Dendritic cell treated with granulocyte-macrophage colony-stimulating factor and Interleukin-4, amounts not matched to agents 40 ng/mL and 50 ng/mL, for 4 days (primary cell): ENCODE measurements at regions not wholly inside any gene's neighbourhood (a gene's known extent, or its start where the extent isn't known, plus 50 kb on each side); places are given as distances from the start of the nearest gene placed in this dataset.
"Not testable (repeated sequence)": the region's sequence is repeated elsewhere in the genome, so short reads cannot be mapped to it uniquely, and the experiment has no call there.

ENCODE experiments used
- H3K27ac Mint-ChIP-seq: one replicate; pipeline ENCODE4 v1.8.0; 2022; ENCODE audit warnings: mild to moderate bottlenecking, mixed read lengths
- H3K27me3 Mint-ChIP-seq: one replicate; pipeline ENCODE4 v1.8.0; 2022; ENCODE audit warnings: mild to moderate bottlenecking, mixed read lengths
- H3K36me3 Mint-ChIP-seq: one replicate; pipeline ENCODE4 v1.8.0; 2022; ENCODE audit warnings: low read depth, mixed read lengths
- H3K4me1 Mint-ChIP-seq: one replicate; pipeline ENCODE4 v1.8.0; 2022; ENCODE audit warnings: low read depth, mixed read lengths
- H3K4me3 Mint-ChIP-seq: one replicate; pipeline ENCODE4 v1.8.0; 2022; ENCODE audit warnings: mild to moderate bottlenecking, moderate library complexity, mixed read lengths
- H3K9me3 Mint-ChIP-seq: one replicate; pipeline ENCODE4 v1.8.0; 2022; ENCODE audit warnings: mixed read lengths
- intact Hi-C: fragments of 100-400 bp; cut with micrococcal nuclease; formaldehyde crosslinking; loops from one replicate; pipeline ENCODE4 v1.15.0; 2022

DNA sequence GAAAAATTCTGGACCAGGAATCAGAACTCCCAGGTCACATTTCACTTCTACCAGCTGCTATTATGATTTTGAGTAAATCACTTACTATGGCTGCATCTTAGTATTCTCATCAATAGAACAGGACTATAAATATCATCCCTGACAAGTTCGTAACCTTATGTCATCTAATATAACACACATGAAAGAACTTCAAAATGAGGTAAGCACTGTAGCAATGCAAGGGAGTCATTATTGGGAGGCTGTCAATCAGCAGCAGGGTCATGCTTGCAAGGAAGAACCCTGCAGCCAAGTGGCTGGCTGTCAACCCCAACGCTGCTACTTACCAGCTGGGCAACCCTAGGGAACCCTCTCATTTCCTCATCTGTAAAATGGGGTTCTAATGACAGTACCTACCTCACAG lies 123.3 kb upstream of the B3GAT2 start:
- intact Hi-C loops = no loop called here
- no peaks in the 10 kb centered on the region for H3K36me3 Mint-ChIP-seq

DNA sequence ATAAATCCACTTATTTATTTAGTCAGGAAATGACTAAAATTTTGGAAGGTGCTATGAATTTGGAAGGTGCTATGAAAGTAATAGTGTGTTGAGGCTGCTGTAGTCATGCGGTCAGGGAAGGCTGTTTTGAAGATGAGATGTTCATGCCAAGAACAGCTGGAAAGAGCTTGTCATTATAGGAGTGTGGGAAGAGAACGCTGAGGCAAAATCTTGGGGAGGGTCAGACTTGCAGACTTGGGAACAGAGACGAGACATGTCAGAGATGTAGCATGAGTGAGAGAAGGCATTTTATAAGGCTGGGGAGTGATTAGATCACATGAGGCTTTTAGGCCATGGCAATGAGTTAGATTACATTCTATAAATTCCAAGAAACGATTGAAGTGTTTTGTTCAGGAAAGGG lies 124.0 kb upstream of the B3GAT2 start:
- no peaks in the 10 kb centered on the region for H3K27me3 Mint-ChIP-seq
- H3K27ac Mint-ChIP-seq = no peak overlapping the region
- no peaks in the 10 kb centered on the region for H3K4me1 Mint-ChIP-seq
- H3K36me3 Mint-ChIP-seq = no peaks in the 10 kb centered on the region
- intact Hi-C loops = no loop called here
- peaks cover 18% of the 10 kb centered on the region for H3K9me3 Mint-ChIP-seq
- H3K4me3 Mint-ChIP-seq = no peak overlapping the region

More for the DNA sequence above, 123.3 kb upstream of the B3GAT2 start:
- Mint-ChIP-seq H3K4me1 (no peaks in the 10 kb centered on the region), H3K27me3 (no peaks in the 10 kb centered on the region), H3K27ac (no peak overlapping the region), H3K9me3 (peaks cover 18% of the 10 kb centered on the region), H3K4me3 (no peak overlapping the region)

DNA sequence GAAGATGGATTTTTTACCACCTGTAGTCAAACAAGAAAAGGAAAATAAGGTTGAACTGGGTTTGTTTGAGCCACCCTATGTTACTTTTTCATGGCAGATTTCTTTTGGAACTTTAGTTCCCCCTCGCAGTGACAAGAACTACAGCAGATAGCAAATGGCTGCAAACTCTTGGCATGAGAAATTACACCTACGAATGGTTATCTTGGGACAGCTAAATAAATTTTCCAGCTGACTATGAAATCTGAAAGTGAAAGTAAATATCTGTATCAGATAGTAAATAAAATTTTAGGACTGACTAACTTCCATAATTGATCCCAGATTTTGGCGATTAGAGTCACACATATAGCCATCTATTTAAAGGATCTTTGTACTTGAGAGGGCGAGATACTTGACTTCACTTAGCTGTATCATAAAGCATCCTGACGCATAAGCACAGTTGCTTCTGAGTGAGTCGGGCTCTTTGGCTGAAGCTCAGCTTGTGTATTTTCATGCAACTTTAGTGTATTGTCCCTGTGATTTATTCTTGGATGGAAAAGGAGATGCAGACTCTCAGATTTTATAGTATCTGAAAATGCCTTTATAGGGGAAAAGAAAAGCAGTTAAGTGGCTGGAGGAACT lies 125.3 kb upstream of the B3GAT2 start:
- H3K27me3 Mint-ChIP-seq = no peaks in the 10 kb centered on the region
- intact Hi-C loops = no loop called here
- no peak overlapping the region for H3K27ac Mint-ChIP-seq
- no peaks in the 10 kb centered on the region for H3K4me1 Mint-ChIP-seq
- H3K9me3 Mint-ChIP-seq = peaks cover 18% of the 10 kb centered on the region
- H3K36me3 Mint-ChIP-seq = no peaks in the 10 kb centered on the region
- H3K4me3 Mint-ChIP-seq = no peak overlapping the region

DNA sequence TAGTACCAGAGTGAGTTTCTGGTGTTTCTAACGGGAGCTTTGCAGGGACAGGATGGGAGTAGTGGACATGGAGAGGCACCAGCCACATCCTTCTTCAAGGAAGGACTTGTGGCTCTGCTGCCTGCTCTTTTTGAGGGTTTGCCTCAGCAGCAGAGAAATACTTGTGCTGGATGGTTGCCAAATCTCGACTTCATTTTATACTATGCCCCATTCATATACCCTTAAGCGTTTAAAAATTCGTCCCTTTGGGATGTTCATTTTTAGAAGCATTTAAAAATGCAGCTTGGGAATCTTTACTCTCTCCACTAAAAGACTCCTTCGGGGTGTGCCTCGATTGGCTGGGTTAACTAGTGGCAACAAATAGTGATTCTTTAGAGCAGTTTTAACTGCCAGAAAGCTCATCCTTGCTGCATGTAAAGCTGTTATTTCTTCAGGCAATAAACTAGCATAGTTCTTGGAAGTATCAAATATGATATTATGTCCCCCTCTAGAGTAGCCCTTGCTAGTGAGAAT lies 126.5 kb upstream of the B3GAT2 start:
- no peaks in the 10 kb centered on the region for H3K36me3 Mint-ChIP-seq
- H3K4me1 Mint-ChIP-seq = no peaks in the 10 kb centered on the region
- no peak overlapping the region for H3K4me3 Mint-ChIP-seq
- H3K27me3 Mint-ChIP-seq = no peaks in the 10 kb centered on the region
- no peak overlapping the region for H3K27ac Mint-ChIP-seq
- intact Hi-C loops = no loop called here
- peaks cover 7% of the 10 kb centered on the region for H3K9me3 Mint-ChIP-seq

DNA sequence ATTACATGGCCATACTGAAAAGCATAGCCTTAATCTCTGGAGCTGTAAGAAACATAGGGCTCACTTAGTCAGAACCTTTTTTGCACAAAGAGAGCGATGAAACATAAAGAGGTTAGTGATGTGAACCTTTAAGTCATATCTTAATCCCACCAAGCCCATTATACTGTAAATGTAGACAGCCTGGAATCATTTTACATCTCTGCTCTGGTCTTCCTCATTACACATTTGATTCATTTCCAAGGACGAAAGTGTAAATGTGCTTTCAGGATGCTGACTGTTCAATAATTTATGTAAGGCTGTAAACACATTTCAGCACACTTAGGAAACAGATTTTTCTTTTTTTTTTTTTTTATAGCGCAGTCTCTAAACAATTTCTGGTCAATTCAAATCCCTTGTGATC lies 131.3 kb upstream of the B3GAT2 start:
- Mint-ChIP-seq H3K27ac (no peak overlapping the region), H3K27me3 (no peaks in the 10 kb centered on the region), H3K4me3 (no peak overlapping the region), H3K9me3 (no peaks in the 10 kb centered on the region), H3K4me1 (peaks cover 10% of the 10 kb centered on the region), H3K36me3 (no peaks in the 10 kb centered on the region)
- intact Hi-C loops = no loop called here

DNA sequence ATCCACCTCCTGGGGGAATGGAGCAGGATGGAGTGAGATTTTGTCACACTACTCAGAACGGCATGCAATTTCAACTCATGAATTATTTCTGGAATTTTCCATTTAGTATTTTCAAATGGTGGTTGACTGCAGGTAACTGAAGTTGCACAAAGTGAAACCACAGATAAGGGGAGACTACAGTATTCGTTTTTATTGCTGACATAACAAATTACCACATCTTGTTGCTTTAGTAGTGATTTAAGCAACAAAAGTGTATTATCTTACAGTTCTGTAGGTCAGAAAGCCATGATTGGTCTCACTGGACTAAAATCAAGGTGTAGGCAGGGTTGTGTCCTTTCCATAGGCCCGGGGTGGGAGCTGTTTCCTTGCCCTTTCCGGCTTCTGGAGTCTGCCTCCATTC lies 133.4 kb upstream of the B3GAT2 start:
- Mint-ChIP-seq H3K36me3 (no peaks in the 10 kb centered on the region), H3K27ac (no peak overlapping the region), H3K27me3 (no peaks in the 10 kb centered on the region), H3K4me3 (no peak overlapping the region), H3K4me1 (peaks cover 10% of the 10 kb centered on the region), H3K9me3 (no peaks in the 10 kb centered on the region)
- intact Hi-C loops = no loop called here

DNA sequence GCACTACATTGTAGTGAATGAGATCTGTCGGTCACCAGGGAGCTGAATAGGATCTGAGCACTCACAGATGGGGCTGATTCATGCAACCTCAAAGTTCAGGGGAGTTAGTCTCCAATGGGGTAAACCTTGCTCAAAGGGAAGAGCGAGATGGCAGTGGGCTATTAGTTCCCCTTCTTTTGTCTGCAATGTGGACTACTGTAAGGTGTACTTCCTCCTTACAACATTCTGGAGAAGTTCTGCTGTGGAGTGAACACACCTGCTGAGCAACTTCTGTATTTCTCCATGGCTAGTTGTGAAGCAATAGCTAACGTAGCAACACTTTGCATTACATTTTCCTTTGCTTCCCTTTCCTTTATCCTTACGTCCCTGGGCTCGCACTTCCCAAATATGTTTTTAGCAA lies 134.3 kb upstream of the B3GAT2 start:
- intact Hi-C loops = no loop called here
- Mint-ChIP-seq H3K27ac (no peak overlapping the region), H3K4me1 (peaks cover 10% of the 10 kb centered on the region), H3K4me3 (no peak overlapping the region), H3K36me3 (no peaks in the 10 kb centered on the region), H3K27me3 (no peaks in the 10 kb centered on the region), H3K9me3 (no peaks in the 10 kb centered on the region)

DNA sequence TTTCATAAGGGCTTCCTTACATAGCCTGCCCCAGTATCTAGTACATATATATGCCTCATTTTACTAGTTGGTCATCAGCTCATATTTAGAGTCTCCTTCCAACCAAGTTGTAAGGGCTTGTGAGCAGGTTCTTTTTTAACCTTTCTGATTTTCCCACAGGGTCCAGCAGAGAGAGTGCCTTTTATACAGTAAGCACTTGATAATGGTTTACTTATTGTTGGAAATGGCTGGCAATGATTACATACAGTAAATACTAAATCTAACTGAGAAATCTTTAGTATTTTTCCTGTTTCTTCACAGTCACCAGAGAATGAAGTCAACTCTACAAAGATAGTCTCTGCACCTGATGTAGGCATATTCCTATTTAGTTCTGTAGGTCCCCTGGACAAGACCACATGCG lies 135.1 kb upstream of the B3GAT2 start:
- H3K27ac Mint-ChIP-seq = no peak overlapping the region
- no peaks in the 10 kb centered on the region for H3K27me3 Mint-ChIP-seq
- peaks cover 10% of the 10 kb centered on the region for H3K4me1 Mint-ChIP-seq
- intact Hi-C loops = no loop called here
- no peaks in the 10 kb centered on the region for H3K36me3 Mint-ChIP-seq
- no peak overlapping the region for H3K4me3 Mint-ChIP-seq
- H3K9me3 Mint-ChIP-seq = peaks cover 3% of the 10 kb centered on the region

DNA sequence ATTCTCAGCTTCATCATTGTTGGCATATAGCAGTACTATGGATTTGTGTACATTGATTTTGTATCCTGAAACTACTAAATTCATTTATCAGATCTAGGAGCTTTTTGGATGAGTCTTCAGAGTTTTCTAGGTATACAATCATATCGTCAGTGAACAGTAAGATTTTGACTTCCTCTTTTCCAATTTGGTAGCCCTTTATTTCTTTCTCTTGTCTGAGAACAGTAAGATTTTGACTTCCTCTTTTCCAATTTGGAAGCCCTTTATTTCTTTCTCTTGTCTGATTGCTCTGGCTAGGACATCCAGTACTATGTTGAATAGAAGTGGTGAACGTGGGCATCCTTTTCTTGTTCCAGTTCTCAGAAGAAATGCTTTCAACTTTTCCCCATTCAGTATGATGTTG lies 140.4 kb upstream of the B3GAT2 start:
- peaks cover 45% of the 10 kb centered on the region for H3K9me3 Mint-ChIP-seq
- H3K27ac Mint-ChIP-seq, H3K4me3 Mint-ChIP-seq, H3K4me1 Mint-ChIP-seq, intact Hi-C loops, H3K36me3 Mint-ChIP-seq, H3K27me3 Mint-ChIP-seq: not testable (repeated sequence)

DNA sequence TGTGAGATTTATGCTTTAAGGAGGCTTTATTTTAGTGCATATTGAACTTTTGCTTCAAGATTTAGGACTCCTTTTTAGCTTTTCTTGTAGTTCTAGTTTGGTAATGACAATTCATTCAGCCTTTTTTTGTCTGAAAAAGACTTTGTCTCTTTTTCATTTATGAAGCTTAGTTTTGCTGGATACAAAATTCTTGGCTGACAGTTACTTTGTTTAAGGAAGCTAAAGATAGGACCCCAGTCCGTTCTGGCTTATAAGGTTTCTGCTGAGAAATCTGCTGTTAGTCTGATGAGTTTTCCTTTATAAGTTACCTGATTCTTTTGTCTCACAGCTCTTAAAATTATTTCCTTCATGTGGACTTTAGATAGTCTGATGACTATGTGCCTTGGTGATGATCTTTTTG lies 142.8 kb upstream of the B3GAT2 start:
- H3K27me3 Mint-ChIP-seq = no peaks in the 10 kb centered on the region
- no peaks in the 10 kb centered on the region for H3K4me1 Mint-ChIP-seq
- H3K4me3 Mint-ChIP-seq = no peak overlapping the region
- peaks cover 45% of the 10 kb centered on the region for H3K9me3 Mint-ChIP-seq
- no peak overlapping the region for H3K27ac Mint-ChIP-seq
- intact Hi-C loops = no loop called here
- no peaks in the 10 kb centered on the region for H3K36me3 Mint-ChIP-seq

DNA sequence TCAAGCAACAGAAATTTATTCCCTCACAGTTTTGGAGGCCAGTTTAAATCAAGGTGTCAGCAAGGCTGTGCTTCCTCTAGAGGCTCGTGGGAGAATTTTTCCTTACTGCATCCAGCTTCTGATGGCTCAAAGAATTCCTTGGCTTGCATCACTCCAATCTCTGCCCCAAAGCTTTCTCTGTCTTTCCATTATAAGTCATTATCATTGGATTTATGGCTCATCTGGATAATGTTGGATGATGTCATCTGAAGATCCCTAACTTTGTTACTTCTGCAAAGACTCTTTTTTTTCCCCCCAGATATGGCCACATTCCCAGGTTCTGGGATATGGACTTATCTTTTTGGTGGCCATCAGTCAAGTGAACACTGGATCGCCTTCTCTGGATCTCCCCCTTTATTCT lies 146.3 kb upstream of the B3GAT2 start:
- Mint-ChIP-seq H3K36me3 (no peaks in the 10 kb centered on the region), H3K4me3 (no peak overlapping the region), H3K27ac (no peak overlapping the region), H3K27me3 (no peaks in the 10 kb centered on the region), H3K4me1 (peaks cover 10% of the 10 kb centered on the region), H3K9me3 (peaks cover 30% of the 10 kb centered on the region)
- intact Hi-C loops = no loop called here

DNA sequence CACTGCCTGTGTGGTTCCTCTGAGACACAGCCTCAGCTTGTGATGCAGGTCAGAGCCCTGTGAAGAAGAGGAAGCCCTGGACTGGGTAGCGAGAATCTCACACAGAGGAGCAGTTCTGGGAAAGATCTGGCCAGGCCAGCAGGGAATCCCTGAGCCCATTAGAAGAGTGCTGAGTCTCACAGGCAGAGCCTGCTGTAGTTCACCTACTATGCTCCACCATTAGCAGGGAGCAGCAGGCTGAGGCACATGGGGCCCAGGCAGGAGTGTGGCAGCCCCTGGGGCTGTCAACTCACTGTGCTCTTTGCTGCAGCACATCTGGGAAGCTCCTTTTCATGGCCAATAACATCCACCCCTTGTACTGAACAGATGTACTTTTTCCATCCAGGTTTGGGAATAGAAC lies 146.8 kb upstream of the B3GAT2 start:
- no peak overlapping the region for H3K4me3 Mint-ChIP-seq
- intact Hi-C loops = no loop called here
- H3K36me3 Mint-ChIP-seq = no peaks in the 10 kb centered on the region
- H3K27me3 Mint-ChIP-seq = no peaks in the 10 kb centered on the region
- no peak overlapping the region for H3K27ac Mint-ChIP-seq
- peaks cover 15% of the 10 kb centered on the region for H3K4me1 Mint-ChIP-seq
- H3K9me3 Mint-ChIP-seq = peaks cover 25% of the 10 kb centered on the region

DNA sequence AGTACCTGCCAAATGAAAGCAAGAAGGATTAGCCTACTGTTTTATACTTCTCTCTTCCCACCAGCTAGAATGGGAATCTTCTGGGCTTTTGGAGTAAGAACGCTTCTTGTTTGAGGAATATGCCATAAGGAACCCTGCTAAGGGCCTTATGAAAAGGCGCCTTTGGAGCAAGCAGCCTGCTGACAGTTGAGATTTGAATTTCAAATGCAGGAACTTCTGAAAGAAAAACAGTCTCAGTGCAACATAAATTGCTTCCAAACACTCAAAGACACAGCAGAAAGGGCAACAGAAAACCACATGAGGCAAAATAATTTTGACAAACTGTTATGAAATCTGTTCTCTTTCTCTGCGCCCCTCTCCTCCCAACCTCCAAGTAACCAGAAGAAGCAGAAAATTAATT lies 149.4 kb upstream of the B3GAT2 start:
- Mint-ChIP-seq H3K27ac (no peak overlapping the region), H3K4me1 (peaks cover 15% of the 10 kb centered on the region), H3K4me3 (no peak overlapping the region), H3K36me3 (no peaks in the 10 kb centered on the region), H3K9me3 (no peaks in the 10 kb centered on the region), H3K27me3 (no peaks in the 10 kb centered on the region)
- intact Hi-C loops = no loop called here

DNA sequence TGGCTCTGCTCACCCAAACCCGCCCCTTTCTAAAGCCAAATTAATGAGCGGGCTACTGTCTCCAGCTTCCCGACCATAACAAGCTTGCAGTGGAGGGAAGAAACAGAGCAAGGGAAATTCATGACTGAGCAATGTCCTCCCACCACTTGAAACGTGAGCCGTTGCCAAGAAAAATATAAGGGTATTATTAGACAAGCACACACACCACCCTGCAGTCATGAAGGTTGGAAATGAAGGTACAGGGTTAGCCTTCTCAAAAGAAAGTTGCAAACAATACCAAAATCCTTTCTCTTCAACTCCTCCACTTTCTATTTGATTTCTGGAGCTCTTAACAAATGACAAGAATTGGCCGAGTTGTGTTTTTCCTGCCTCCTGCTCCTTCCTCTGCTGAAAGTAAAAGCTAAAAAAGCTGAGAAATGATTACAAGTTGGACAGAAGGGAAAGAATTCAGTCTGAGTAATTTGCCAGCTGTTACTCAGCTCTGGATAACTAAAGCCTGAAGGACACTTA lies 151.1 kb upstream of the B3GAT2 start:
- Mint-ChIP-seq H3K4me3 (no peak overlapping the region), H3K27ac (no peak overlapping the region), H3K36me3 (no peaks in the 10 kb centered on the region), H3K9me3 (no peaks in the 10 kb centered on the region), H3K4me1 (peaks cover 15% of the 10 kb centered on the region), H3K27me3 (no peaks in the 10 kb centered on the region)
- intact Hi-C loops = no loop called here

DNA sequence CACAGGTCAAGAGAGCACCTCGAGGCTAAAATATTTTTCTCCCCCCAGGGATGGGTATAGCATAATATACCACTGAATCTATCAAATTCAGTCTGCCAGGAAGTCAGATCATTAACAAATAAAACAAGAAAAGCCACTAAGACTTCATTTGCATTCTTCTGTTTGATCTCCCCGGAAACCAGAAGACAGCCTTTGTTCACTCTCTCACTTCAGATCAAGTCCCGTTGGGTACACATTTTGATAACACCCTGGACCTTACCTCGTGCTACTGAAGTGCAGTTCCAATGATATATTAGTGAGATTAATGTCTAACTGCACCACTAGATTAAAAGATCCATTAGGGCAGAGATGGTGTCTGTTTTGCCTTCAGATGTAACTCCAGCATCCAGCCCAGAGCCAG lies 157.7 kb upstream of the B3GAT2 start:
- Mint-ChIP-seq H3K9me3 (peaks cover 16% of the 10 kb centered on the region), H3K4me3 (no peak overlapping the region), H3K36me3 (no peaks in the 10 kb centered on the region), H3K4me1 (peaks cover 16% of the 10 kb centered on the region), H3K27ac (no peak overlapping the region), H3K27me3 (no peaks in the 10 kb centered on the region)
- intact Hi-C loops = no loop called here
